Midbrain (tissue), 1 donor: ENCODE measurements at regions not wholly inside any gene's neighbourhood (a gene's known extent, or its start where the extent isn't known, plus 50 kb on each side); places are given as distances from the start of the nearest gene placed in this dataset.

Experiments used
- DNase-seq: peaks from one replicate; lab custom pipeline; 2025; lab: John Stamatoyannopoulos, UW

DNA sequence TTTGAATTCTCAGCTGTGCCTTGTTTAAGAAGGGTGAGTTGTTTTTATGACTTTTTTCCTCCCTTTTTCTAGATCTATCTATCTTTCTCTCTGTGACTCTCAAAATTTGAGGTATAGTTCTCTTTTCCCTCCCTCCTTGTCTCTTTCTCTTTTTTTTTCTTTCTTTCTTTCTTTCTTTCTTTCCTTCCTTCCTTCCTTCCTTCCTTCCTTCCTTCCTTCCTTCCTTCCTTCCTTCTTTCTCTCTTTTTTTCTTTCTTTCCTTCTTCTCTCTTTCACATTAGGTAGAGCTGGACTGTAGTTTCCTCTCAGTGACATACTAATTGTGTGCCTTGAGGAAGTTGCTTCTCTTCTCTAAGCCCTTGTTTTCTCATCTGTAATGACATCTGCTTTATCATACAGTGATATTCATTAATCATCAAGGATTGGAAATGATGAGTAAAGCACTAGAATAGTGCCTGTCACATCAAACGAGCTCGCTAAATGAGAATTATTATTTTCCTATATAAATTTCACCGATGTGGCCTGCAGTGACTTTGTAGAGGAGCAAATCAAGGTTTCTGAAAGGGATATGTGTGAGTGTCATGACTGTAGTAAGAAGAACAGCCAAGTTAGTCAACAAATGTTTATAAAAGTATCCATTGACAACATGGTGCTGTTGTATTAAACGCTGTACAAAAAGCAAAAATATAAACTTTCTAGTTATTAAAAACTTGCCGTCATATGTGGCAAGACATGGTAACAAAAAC lies 78.9 kb upstream of the SLC38A2 start:
- DNase-seq, result no peak

DNA sequence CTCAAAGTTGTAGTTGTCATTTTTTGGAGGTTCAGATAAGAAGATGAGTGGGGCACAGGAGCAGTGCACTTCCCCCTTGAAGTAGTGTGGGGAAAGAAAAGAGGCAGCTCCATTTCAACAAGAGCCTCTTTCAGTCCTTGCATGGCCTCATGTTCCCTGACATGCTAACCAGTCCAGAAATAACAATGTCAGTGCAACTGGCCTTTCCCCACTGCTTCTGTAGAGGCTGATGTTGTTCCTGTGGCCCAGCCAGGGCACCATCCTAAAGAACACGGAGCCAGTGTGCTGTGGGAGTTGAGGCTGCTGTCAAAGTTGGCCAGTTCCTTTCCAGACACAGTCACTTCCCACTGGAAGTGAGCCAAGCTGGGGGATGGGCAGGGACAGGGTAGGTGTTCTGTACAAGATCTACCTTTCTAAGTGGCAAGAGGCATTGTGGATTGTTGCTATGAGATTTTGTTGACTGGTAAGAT lies 77.7 kb upstream of the SLC38A2 start:
- DNase-seq, result no peak

DNA sequence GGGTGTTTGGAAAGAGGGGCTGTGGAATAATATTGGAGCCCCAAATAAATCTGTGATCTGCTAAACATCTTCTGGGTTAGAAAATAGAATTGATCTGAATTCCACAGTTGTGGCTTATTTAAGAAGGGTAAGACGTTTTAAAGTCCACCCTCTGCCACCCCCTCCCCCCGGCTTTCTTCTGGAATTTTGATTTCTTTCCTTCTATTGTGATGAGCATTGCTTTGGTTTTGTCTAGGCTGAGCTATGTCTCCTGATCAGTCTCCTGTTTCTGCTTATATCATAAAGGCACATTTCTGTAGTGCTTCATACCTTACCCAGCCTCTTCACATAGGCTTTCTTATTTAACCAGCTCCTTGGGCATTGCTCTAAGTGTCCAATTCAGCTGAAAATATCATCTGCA lies 77.3 kb upstream of the SLC38A2 start:
- DNase-seq, result no peak

GRCh38 chr12:46449316-46449715 lies 76.7 kb upstream of the SLC38A2 start:
- DNase-seq, result no peak

DNA sequence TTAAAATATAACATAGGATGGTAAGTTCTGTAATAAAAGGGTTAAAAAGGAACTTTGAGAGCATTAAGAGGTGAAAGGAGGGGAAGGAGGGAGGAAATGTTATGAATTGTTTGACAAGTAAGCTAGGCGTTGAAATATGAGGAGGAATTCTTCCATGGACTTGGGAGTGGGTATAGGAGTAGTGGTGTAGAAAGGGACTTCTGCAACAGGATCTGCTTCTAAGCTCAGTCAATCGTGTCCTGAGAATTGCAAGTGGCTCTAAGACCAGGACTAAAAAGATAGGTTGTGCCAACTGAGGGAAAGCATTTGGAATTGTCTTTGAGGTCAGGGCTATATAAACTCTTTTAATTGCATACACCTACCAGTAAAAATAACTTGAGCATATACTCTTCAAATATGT lies 74.1 kb upstream of the SLC38A2 start:
- DNase-seq, result no peak

DNA sequence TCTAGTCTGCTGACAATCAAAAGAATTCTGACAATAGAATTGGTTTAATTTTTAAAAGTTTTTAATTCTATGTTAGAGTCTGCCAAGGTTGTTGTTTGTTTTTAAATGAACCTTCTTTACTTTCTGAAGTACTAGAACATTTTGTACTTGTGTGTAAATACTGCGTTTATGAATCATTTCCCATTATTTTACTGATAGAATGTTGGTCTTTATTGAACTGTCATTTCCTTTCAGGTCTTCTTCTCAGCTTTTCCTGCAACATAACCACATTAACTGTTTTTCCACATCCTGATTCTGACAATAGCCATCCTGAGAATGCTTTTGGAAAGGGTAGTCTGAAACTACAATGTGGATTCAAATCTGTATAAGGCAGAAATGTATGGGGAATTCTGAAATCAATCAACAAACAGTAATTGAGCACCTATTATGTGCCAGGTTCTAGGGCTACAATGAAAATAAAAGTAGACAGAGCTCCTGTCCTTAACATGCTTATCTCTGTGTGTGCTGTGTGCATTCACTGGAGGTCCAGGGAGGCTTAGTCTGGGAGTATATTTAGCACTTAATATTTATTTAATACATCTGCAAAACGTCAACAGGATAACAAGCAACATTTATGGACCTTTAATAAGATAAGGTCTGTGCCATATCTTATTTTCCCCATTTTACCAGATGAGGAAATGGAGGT lies 73.1 kb upstream of the SLC38A2 start:
- DNase-seq, result no peak

- DNase-seq, result no peak
These were observed 72.5 kb upstream of the SLC38A2 start for GRCh38 chr12:46445093-46445492.

- DNase-seq, result no peak
These were observed 71.2 kb upstream of the SLC38A2 start for GRCh38 chr12:46443594-46444263.

GRCh38 chr12:46442738-46443137 lies 70.2 kb upstream of the SLC38A2 start:
- DNase-seq, result no peak

DNA sequence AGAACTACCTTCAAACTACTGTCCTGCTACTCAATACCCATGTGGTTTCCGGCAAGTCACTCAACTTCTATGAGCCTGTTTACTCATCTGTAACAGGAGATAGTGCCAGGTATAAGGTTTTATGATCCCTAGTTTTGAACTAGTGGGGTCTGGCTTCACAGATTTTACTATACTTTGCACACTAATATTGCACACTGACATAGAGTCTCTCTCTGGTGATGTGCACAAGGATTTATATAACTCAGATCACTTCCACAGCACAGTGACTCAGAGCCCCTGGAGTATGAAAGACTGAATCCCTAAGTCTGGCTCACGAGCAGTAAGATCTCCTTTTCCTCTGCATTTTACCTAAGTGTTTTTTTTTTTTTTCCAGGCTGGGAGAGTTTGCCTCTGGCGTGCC lies 69.7 kb upstream of the SLC38A2 start:
- DNase-seq, result no peak

DNA sequence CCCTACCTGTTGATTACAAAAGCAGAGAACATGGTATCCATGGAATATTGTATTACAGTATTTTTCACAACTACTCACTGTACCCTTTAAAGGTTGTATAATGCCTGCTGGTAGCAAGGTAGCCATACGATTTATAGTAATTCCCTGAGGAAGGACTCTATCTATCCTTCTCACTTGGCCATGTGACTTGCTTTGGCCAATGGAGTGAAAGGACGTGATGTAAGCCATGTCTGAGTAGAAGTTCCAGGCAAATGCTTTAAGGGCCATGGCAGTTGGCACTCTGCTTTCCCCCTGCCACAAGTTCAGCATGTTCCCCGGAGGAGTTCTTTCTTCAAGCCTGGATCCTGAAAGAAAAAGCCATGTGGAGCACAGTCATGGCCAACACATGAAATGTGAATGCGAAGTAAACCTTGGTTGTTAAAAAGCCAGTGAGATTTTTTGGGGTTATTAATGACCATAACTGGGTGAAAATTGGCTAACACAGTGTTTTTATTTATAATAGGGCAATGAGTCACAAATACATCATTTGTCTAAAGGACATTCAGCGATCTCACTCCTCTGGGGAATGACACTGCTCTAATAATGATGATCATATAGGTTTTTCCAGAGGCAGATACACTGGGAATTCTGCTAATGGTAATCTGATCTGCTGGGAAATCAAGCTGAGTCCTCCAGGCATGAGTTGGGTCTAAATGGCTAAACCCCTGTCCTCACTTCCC lies 67.4 kb upstream of the SLC38A2 start:
- no peak for DNase-seq

DNA sequence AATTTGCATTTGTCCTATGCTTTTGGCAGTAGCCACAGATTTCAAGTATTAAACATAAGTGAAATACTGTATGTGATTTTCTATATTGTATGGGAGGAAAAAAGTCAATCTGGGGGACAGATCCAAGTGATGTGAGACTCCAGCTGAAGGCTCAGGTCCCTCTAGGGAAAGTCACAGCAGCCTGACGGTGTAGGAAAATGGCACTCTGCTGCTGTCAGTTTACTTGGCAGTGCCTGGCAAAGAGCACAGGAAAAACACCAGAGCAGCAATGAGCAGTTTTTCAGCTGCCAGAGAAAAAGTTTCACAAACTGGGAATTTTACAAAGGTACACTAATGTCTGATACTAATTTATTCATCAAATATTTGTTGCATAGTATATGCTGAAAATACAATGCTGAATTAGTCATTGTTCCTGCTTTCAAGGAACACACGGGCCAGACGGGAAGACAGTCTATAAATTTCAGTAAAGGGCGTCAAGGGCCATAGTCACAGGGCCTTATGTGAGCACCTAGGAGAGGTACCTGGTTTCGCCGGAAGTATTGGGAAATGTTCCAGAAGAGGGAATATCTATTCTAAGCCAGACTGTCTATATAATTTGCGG lies 66.2 kb upstream of the SLC38A2 start:
- no peak for DNase-seq

GRCh38 chr12:46438256-46438655 lies 65.7 kb upstream of the SLC38A2 start:
- DNase-seq, result no peak

- no peak for DNase-seq
These were observed 64.9 kb upstream of the SLC38A2 start for GRCh38 chr12:46437469-46437868.

DNA sequence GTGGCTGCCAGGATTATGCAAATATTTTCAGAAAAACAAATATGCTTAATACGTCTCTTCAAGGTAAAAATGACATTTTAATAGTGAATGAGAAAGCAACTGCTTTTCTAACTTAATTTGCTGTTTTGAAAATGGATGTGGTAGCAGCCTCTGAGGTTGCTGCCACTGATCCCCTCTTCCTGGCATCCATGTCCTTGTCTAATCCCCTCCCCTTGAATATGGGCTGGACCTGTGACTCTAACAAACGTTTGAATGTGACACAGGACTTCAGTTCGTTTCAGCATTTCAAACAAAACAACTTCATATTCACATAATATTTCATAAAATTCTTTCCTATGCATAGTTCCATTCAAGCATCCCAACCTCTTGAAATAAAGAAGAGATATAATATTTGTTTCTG lies 64.2 kb upstream of the SLC38A2 start:
- no peak for DNase-seq

GRCh38 chr12:46435625-46436024 lies 63.1 kb upstream of the SLC38A2 start:
- DNase-seq, result no peak

GRCh38 chr12:46435029-46435428 lies 62.5 kb upstream of the SLC38A2 start:
- DNase-seq, result no peak

GRCh38 chr12:46433829-46434228 lies 61.3 kb upstream of the SLC38A2 start:
- no peak for DNase-seq

- no peak for DNase-seq
These were observed 59.8 kb upstream of the SLC38A2 start for GRCh38 chr12:46432325-46432724.

DNA sequence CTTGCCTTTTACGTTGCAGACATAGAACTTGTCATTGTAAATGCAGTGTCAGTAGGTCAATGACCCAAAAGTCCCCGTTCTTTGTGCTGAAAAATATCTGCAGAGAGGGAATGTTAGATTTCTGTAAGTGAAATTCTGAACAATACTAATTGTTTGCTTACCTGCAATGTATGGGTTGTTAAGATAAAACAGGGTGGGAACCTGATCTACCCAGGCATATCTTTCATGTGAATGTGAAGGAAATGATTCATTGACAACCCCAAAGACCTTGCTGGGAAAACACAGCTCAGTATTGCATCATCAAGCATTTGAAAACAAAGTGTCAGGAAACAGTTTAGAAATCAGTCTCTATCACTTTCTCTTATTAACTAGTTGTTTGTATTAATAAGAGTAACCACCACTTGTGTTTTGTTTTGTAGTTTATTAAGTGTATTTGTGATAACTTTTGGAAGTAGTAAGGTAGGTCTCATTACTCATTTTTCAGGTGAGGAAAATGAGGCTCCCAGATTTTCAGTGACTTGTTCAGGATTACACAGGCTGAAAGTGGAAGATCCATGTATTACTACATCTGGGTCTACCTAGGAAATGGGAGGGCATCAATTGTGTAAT lies 57.9 kb upstream of the SLC38A2 start:
- no peak for DNase-seq
